Right cardiac atrium (tissue), 5 donors: ENCODE measurements at regions not wholly inside any gene's neighbourhood (a gene's known extent, or its start where the extent isn't known, plus 50 kb on each side); places are given as distances from the start of the nearest gene placed in this dataset.
A peak's percentile ranks its signal among the peaks of the same experiment; 100 is the strongest.

Experiments used
- ATAC-seq, 2 donors: fragments of 200-7000 bp; cut with Tn5 transposase; one replicate each; pipeline versions ENCODE4 v1.8.0 to v1.9.1; 2020; ENCODE audit warnings: moderate library complexity in 2 of 2, mild to moderate bottlenecking in 1 of 2
- DNase-seq, 3 donors: peaks; one replicate each; pipeline ENCODE4 v3.0.0-alpha.2; 2020
- H3K27ac ChIP-seq: one replicate; pipeline ENCODE4 v1.5.1; 2013; ENCODE audit warnings: mild to moderate bottlenecking, low read length, control low read depth, moderate library complexity
- H3K27me3 ChIP-seq: one replicate; pipeline ENCODE4 v1.6.1; 2013; ENCODE audit not compliant: control insufficient read depth, insufficient read depth
- H3K4me1 ChIP-seq: one replicate; pipeline ENCODE4 v1.6.1; 2013; ENCODE audit warnings: low read length; ENCODE audit not compliant: control insufficient read depth, insufficient read depth
- H3K4me3 ChIP-seq: one replicate; pipeline ENCODE4 v1.5.1; 2013; ENCODE audit warnings: low read length, control low read depth
- H3K9me3 ChIP-seq: one replicate; pipeline ENCODE4 v1.6.1; 2013; ENCODE audit warnings: low read length; ENCODE audit not compliant: control insufficient read depth
- WGBS: extraction: QIAGEN DNeasy Blood & Tissue Kit; methylation state at CpG from one replicate; pipeline ENCODE4 v1.1.7; 2013; 5-methylcytosine and 5-hydroxymethylcytosine counted together
- intact Hi-C, 4 donors: fragments of 100-400 bp; cut with DNase I; formaldehyde crosslinking; loops; one replicate each; pipeline versions ENCODE4 v1.11.0 to v1.14.0; 2022 to 2023
- donor health status: healthy with polysubstance abuse.
- donor health status: DM: no; HTN: yes; CAD: no.
- donor health status: DM: no; HTN: no; CAD: no.
- donor health status: DM: no; HTN: yes; CAD: no; lungs with severe emphysema.
- donor health status: DM: yes; HTN: yes; CAD: no.

GRCh38 chr9:13787234-13787833, 507.8 kb upstream of the MPDZ start:
- intact Hi-C loops = loop anchor here in 1 of 4 donors (10.0 kb wide), 1 partner anchor 53 kb away; no protein-coding TSS in a partner anchor
- peak overlapping the region; percentile 1 for H3K4me3 ChIP-seq
- H3K27me3 ChIP-seq = no peaks in the 10 kb centered on the region
- DNase-seq (no peak), ATAC-seq (peak; percentile 85 to 90)
- H3K9me3 ChIP-seq = no peaks in the 10 kb centered on the region
- peak overlapping the region; percentile 94 for H3K27ac ChIP-seq
- no peaks in the 10 kb centered on the region for H3K4me1 ChIP-seq
- 13% methylated on average over 10 of the region's 10 CpGs for WGBS

- ATAC-seq = no peak
- intact Hi-C loops = loop anchor here in 1 of 4 donors (10.0 kb wide), 1 partner anchor 52 kb away; no protein-coding TSS in a partner anchor
- Histone ChIP-seq H3K27ac (peak overlapping the region; percentile 94), H3K4me3 (peak overlapping the region; percentile 1), H3K4me1 (no peaks in the 10 kb centered on the region), H3K27me3 (no peaks in the 10 kb centered on the region), H3K9me3 (no peaks in the 10 kb centered on the region)
- no peak for DNase-seq
These were observed 507.2 kb upstream of the MPDZ start for GRCh38 chr9:13786711-13787110.

- Histone ChIP-seq H3K9me3 (no peaks in the 10 kb centered on the region), H3K4me1 (no peaks in the 10 kb centered on the region), H3K27me3 (no peaks in the 10 kb centered on the region), H3K4me3 (no peak overlapping the region), H3K27ac (peak overlapping the region; percentile 73)
- ATAC-seq (peak; percentile 70 to 71), DNase-seq (peak; percentile 67 to 89 (median 85))
- 46% methylated on average over 7 of the region's 7 CpGs for WGBS
- intact Hi-C loops = loop anchor here in 1 of 4 donors (10.0 kb wide), 1 partner anchor 51 kb away; no protein-coding TSS in a partner anchor
These were observed 506.6 kb upstream of the MPDZ start for GRCh38 chr9:13786131-13786530.

GRCh38 chr9:13779106-13779505, 499.6 kb upstream of the MPDZ start:
- Histone ChIP-seq H3K27ac (no peak overlapping the region), H3K27me3 (no peaks in the 10 kb centered on the region), H3K4me1 (no peaks in the 10 kb centered on the region), H3K9me3 (no peaks in the 10 kb centered on the region), H3K4me3 (no peak overlapping the region)
- ATAC-seq (no peak), DNase-seq (no peak)
- WGBS = 61% methylated on average over 5 of the region's 5 CpGs
- intact Hi-C loops = no loop called here

GRCh38 chr9:13778631-13779030, 499.1 kb upstream of the MPDZ start:
- no peaks in the 10 kb centered on the region for H3K9me3 ChIP-seq
- no peak overlapping the region for H3K27ac ChIP-seq
- no peak overlapping the region for H3K4me3 ChIP-seq
- WGBS = 53% methylated on average over 4 of the region's 4 CpGs
- ATAC-seq = peak in 1 of 2 donors; percentile 35
- no peaks in the 10 kb centered on the region for H3K27me3 ChIP-seq
- intact Hi-C loops = no loop called here
- H3K4me1 ChIP-seq = no peaks in the 10 kb centered on the region
- DNase-seq = no peak

GRCh38 chr9:13770956-13771355, 491.5 kb upstream of the MPDZ start:
- Histone ChIP-seq H3K27me3 (no peaks in the 10 kb centered on the region), H3K4me3 (no peak overlapping the region), H3K27ac (no peak overlapping the region), H3K4me1 (no peaks in the 10 kb centered on the region), H3K9me3 (no peaks in the 10 kb centered on the region)
- ATAC-seq (no peak), DNase-seq (no peak)
- 81% methylated on average over 3 of the region's 3 CpGs for WGBS
- intact Hi-C loops = no loop called here

- Histone ChIP-seq H3K4me1 (no peaks in the 10 kb centered on the region), H3K4me3 (no peak overlapping the region), H3K9me3 (no peaks in the 10 kb centered on the region), H3K27me3 (no peaks in the 10 kb centered on the region), H3K27ac (no peak overlapping the region)
- no peak for DNase-seq
- ATAC-seq = no peak
- intact Hi-C loops = no loop called here
- WGBS = 91% methylated on average over 1 of the region's 1 CpG
These were observed 490.1 kb upstream of the MPDZ start for GRCh38 chr9:13769641-13770040.

GRCh38 chr9:13769006-13769405, 489.5 kb upstream of the MPDZ start:
- Histone ChIP-seq H3K4me1 (no peaks in the 10 kb centered on the region), H3K27me3 (no peaks in the 10 kb centered on the region), H3K9me3 (no peaks in the 10 kb centered on the region), H3K4me3 (no peak overlapping the region), H3K27ac (no peak overlapping the region)
- WGBS = 96% methylated on average over 3 of the region's 3 CpGs
- ATAC-seq = no peak
- no peak for DNase-seq
- intact Hi-C loops = no loop called here

- ATAC-seq (no peak), DNase-seq (no peak)
- intact Hi-C loops = no loop called here
- no peak overlapping the region for H3K4me3 ChIP-seq
- H3K9me3 ChIP-seq = no peaks in the 10 kb centered on the region
- H3K4me1 ChIP-seq = no peaks in the 10 kb centered on the region
- no peaks in the 10 kb centered on the region for H3K27me3 ChIP-seq
- H3K27ac ChIP-seq = no peak overlapping the region
- 94% methylated on average over 3 of the region's 3 CpGs for WGBS
These were observed 482.7 kb upstream of the MPDZ start for GRCh38 chr9:13762209-13762608.

- no peaks in the 10 kb centered on the region for H3K27me3 ChIP-seq
- no peak overlapping the region for H3K4me3 ChIP-seq
- ATAC-seq (no peak), DNase-seq (no peak)
- 95% methylated on average over 3 of the region's 3 CpGs for WGBS
- no peaks in the 10 kb centered on the region for H3K9me3 ChIP-seq
- intact Hi-C loops = no loop called here
- H3K4me1 ChIP-seq = no peaks in the 10 kb centered on the region
- H3K27ac ChIP-seq = no peak overlapping the region
These were observed 480.1 kb upstream of the MPDZ start for GRCh38 chr9:13759551-13759950.

GRCh38 chr9:13758936-13759335, 479.4 kb upstream of the MPDZ start:
- H3K27ac ChIP-seq = no peak overlapping the region
- no peaks in the 10 kb centered on the region for H3K27me3 ChIP-seq
- H3K4me1 ChIP-seq = no peaks in the 10 kb centered on the region
- WGBS = 63% methylated on average over 9 of the region's 9 CpGs
- ATAC-seq (peak; percentile 70 to 82), DNase-seq (peak; percentile 61 to 85 (median 79))
- no peaks in the 10 kb centered on the region for H3K9me3 ChIP-seq
- intact Hi-C loops = no loop called here
- no peak overlapping the region for H3K4me3 ChIP-seq

- H3K27me3 ChIP-seq = no peaks in the 10 kb centered on the region
- no peaks in the 10 kb centered on the region for H3K4me1 ChIP-seq
- DNase-seq (no peak), ATAC-seq (no peak)
- 93% methylated on average over 4 of the region's 4 CpGs for WGBS
- no peaks in the 10 kb centered on the region for H3K9me3 ChIP-seq
- no peak overlapping the region for H3K27ac ChIP-seq
- no peak overlapping the region for H3K4me3 ChIP-seq
- intact Hi-C loops = no loop called here
These were observed 477.5 kb upstream of the MPDZ start for GRCh38 chr9:13756943-13757342.
